IgD-negative memory B cell (primary cell): ENCODE measurements at regions not wholly inside any gene's neighbourhood (a gene's known extent, or its start where the extent isn't known, plus 50 kb on each side); places are given as distances from the start of the nearest gene placed in this dataset.
"Not testable (repeated sequence)": the region's sequence is repeated elsewhere in the genome, so short reads cannot be mapped to it uniquely, and the experiment has no call there.

Source experiments
- H3K27ac Mint-ChIP-seq, 3 donors: one replicate each; pipeline ENCODE4 v1.8.0; 2020 to 2022; ENCODE audit warnings: mild to moderate bottlenecking in 3 of 3, mixed read lengths in 3 of 3, moderate library complexity in 1 of 3
- H3K27me3 Mint-ChIP-seq: one replicate; pipeline ENCODE4 v1.8.0; 2021; ENCODE audit warnings: mixed read lengths
- H3K36me3 Mint-ChIP-seq: one replicate; pipeline ENCODE4 v1.8.0; 2020; ENCODE audit warnings: mild to moderate bottlenecking, mixed read lengths
- H3K4me1 Mint-ChIP-seq, 3 donors: one replicate each; pipeline ENCODE4 v1.8.0; 2020 to 2022; ENCODE audit warnings: mixed read lengths in 3 of 3, mild to moderate bottlenecking in 1 of 3
- H3K4me3 Mint-ChIP-seq, 4 donors: one replicate each; pipeline ENCODE4 v1.8.0; 2020 to 2022; ENCODE audit warnings: mild to moderate bottlenecking in 4 of 4, mixed read lengths in 4 of 4, moderate library complexity in 3 of 4
- H3K9me3 Mint-ChIP-seq, 3 donors: one replicate each; pipeline ENCODE4 v1.8.0; 2020 to 2021; ENCODE audit warnings: mixed read lengths in 3 of 3, mild to moderate bottlenecking in 1 of 3

- Mint-ChIP-seq H3K4me3 (no peak overlapping the region), H3K36me3 (peaks cover 1% of the 10 kb centered on the region), H3K4me1 (no peaks in the 10 kb centered on the region), H3K9me3 (no peaks in the 10 kb centered on the region), H3K27me3 (no peaks in the 10 kb centered on the region), H3K27ac (no peak overlapping the region)
These were observed 462.2 kb downstream of the EPM2A start for GRCh38 chr6:145273136-145273535.

DNA sequence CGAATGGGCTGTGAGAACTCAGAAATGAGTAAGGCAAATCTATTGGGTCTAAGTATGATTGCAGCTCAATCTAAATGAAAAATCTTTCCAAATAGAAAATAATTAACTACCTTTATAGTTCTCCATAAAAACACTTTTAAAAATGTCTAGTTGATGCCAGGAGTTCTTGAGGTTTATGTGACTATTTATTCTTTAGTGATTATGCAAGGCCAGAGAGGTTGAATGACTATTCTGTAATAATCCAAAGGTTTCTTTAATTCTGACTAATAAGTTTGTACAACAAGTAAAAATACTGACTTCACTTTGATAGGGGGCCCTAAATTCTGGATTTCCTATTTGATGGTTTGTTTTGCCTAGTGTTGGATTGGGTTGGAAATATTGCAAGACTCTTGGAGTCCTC, 461.2 kb downstream of the EPM2A start:
- H3K4me1 Mint-ChIP-seq, result no peaks in the 10 kb centered on the region
- H3K4me3 Mint-ChIP-seq, result no peak overlapping the region
- peaks cover 1% of the 10 kb centered on the region for H3K36me3 Mint-ChIP-seq
- peaks cover 0 to 1% (median 0%) of the 10 kb centered on the region in 3 donors for H3K9me3 Mint-ChIP-seq
- no peaks in the 10 kb centered on the region for H3K27me3 Mint-ChIP-seq
- H3K27ac Mint-ChIP-seq, result no peak overlapping the region

DNA sequence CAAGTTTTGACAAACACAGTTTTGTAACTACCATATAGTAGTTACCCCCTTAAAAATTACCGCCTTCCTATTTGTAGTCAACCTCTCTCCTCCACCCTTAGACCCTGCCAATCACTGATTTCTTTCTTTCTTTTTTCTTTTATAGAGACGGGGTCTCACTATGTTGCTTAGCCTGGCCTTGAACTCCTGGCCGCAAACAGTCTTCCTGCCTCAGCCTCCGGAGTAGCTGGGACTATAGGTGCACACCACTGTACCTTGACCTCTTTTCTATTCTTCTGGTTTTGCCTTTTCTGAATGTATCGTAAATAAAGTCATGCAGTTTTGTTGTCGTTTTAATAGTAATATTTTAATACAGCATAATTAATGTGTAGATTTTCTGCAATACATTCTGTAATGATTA, 460.3 kb downstream of the EPM2A start:
- peaks cover 1% of the 10 kb centered on the region for H3K36me3 Mint-ChIP-seq
- peaks cover 0 to 1% (median 0%) of the 10 kb centered on the region in 3 donors for H3K9me3 Mint-ChIP-seq
- no peak overlapping the region for H3K4me3 Mint-ChIP-seq
- no peak overlapping the region for H3K27ac Mint-ChIP-seq
- no peaks in the 10 kb centered on the region for H3K27me3 Mint-ChIP-seq
- no peaks in the 10 kb centered on the region for H3K4me1 Mint-ChIP-seq

- Mint-ChIP-seq H3K36me3 (peaks cover 3% of the 10 kb centered on the region), H3K4me3 (no peak overlapping the region), H3K9me3 (peaks cover 0 to 1% (median 0%) of the 10 kb centered on the region in 3 donors), H3K4me1 (no peaks in the 10 kb centered on the region), H3K27me3 (no peaks in the 10 kb centered on the region), H3K27ac (no peak overlapping the region)
These were observed 459.5 kb downstream of the EPM2A start for GRCh38 chr6:145275787-145276186.

- H3K9me3 Mint-ChIP-seq, result peaks cover 0 to 1% (median 0%) of the 10 kb centered on the region in 3 donors
- H3K27me3 Mint-ChIP-seq, result no peaks in the 10 kb centered on the region
- H3K4me3 Mint-ChIP-seq, result no peak overlapping the region
- H3K4me1 Mint-ChIP-seq, result no peaks in the 10 kb centered on the region
- no peak overlapping the region for H3K27ac Mint-ChIP-seq
- peaks cover 3% of the 10 kb centered on the region for H3K36me3 Mint-ChIP-seq
These were observed 458.6 kb downstream of the EPM2A start for GRCh38 chr6:145276756-145277155.

DNA sequence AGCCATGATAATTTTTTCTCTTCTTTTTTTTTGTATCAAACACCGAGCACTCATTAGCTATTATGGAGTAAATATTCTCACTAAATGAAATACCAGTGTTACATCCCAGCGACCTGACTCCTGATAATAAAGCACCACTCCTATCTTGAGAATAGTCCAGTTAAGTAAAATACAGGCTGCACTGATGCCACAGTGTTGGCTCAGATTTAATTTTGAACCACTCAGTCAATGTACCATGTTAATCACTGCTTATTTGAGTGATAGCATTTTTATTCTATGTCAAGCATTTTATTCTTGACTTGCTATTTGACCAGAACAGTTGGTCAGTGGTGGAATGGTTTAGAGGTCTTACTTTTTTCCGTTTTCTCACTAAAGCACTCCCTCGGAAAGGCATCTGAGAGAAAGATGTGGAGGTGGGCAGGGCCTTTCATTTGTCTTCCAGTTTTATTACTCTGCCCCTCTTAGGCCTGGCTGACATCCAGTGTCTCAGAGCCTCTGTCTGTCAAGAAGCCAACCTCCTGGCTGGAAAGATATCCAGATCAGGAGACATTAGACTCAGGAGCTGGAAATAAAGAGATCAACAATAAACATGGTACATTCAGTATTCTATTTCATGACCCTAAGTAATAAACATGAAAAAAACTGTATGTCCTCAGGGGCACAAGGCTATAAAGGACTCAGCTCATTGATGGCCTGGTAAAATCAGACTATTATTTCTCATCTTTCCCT, 457.8 kb downstream of the EPM2A start:
- no peaks in the 10 kb centered on the region for H3K27me3 Mint-ChIP-seq
- H3K36me3 Mint-ChIP-seq, result peaks cover 3% of the 10 kb centered on the region
- H3K27ac Mint-ChIP-seq, result no peak overlapping the region
- H3K4me3 Mint-ChIP-seq, result no peak overlapping the region
- no peaks in the 10 kb centered on the region for H3K4me1 Mint-ChIP-seq
- peaks cover 0 to 1% (median 0%) of the 10 kb centered on the region in 3 donors for H3K9me3 Mint-ChIP-seq

GRCh38 chr6:145278163-145278807, 457.0 kb downstream of the EPM2A start:
- no peak overlapping the region for H3K27ac Mint-ChIP-seq
- no peaks in the 10 kb centered on the region for H3K27me3 Mint-ChIP-seq
- peaks cover 0 to 1% (median 0%) of the 10 kb centered on the region in 3 donors for H3K9me3 Mint-ChIP-seq
- no peaks in the 10 kb centered on the region for H3K4me1 Mint-ChIP-seq
- H3K36me3 Mint-ChIP-seq, result peaks cover 3% of the 10 kb centered on the region
- no peak overlapping the region for H3K4me3 Mint-ChIP-seq

DNA sequence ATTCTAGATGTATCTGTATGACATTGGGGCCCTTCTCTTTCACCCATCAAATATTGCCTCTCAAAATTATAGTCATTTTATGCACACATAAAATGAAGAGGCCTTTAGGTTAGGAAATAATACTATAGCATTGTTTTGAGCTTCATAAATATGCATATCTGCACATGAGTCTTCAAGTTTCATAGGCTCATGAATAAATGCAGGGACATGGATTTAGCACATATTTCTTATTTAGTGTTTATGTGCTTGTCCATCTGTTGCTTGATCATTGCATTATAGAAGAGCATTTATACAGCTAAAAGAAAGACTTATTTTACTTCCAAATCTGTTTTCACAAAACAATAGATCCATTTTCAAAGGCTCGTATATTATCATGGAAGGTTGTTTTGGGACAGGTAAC, 455.8 kb downstream of the EPM2A start:
- no peak overlapping the region for H3K4me3 Mint-ChIP-seq
- H3K27ac Mint-ChIP-seq, result no peak overlapping the region
- no peaks in the 10 kb centered on the region for H3K27me3 Mint-ChIP-seq
- peaks cover 1% of the 10 kb centered on the region for H3K36me3 Mint-ChIP-seq
- H3K9me3 Mint-ChIP-seq, result peaks cover 0 to 4% (median 4%) of the 10 kb centered on the region in 3 donors
- no peaks in the 10 kb centered on the region for H3K4me1 Mint-ChIP-seq

- Mint-ChIP-seq H3K4me1 (no peaks in the 10 kb centered on the region), H3K27me3 (no peaks in the 10 kb centered on the region), H3K36me3 (peaks cover 1% of the 10 kb centered on the region), H3K27ac (no peak overlapping the region), H3K4me3 (no peak overlapping the region), H3K9me3 (peaks cover 0 to 4% (median 4%) of the 10 kb centered on the region in 3 donors)
These were observed 455.3 kb downstream of the EPM2A start for GRCh38 chr6:145279993-145280392.

DNA sequence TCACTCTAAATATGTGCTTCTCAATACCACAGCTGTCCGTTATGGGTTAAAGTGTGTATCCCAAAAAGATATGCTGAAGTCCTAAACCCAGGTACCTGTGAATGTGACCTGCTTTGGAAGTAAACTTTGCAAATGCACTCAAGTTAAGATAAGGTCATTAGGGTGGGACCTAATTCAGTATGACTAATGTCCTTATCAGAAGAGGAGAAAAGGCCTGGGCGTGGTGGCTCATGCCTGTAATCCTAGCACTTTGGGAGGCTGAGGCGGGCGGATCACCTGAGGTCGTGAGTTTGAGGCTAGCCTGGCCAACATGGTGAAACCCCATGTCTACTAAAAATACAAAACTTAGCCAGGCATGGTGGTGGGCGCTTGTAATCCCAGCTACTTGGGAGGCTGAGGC, 452.1 kb downstream of the EPM2A start:
- H3K27ac Mint-ChIP-seq, H3K9me3 Mint-ChIP-seq, H3K4me1 Mint-ChIP-seq, H3K36me3 Mint-ChIP-seq, H3K27me3 Mint-ChIP-seq, H3K4me3 Mint-ChIP-seq: not testable (repeated sequence)

DNA sequence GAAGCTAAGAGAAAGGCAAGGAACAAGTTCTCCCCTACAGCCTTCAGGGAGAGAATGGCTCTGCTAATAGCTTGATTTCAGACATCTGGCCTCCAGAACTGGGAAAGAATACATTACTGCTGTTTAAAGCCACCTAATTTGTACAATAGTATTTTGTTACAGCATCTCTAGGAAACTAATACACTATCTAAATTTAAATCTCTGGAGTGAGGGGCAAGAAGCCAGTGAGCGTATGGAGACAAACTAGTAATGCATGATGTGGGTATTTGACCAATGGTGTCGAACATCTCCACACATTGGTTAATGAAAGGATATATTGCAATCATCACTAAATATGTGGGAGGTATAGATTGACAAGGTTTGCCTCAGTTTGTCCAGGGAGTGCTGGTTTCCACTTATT, 451.5 kb downstream of the EPM2A start:
- no peak overlapping the region for H3K4me3 Mint-ChIP-seq

DNA sequence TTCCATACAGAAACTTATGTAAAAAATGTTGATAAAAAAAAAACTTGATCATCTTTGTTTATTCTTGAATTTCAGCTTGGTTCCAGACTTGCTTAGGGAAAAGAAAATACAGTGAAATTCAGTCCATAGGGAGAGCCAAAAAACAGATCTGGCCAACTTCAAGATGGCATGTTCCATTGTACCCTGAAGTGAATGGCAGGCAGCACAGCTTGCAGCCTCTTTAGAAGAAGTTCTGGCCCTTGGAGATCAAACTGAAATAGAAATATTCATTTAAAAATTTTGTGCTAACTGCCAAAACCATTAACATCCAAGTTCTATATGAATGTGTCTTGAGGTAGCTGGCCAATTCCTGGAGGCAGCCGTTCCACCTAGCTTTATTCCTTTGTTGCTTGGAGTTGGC, 448.4 kb downstream of the EPM2A start:
- H3K4me3 Mint-ChIP-seq, result no peak overlapping the region
- H3K27me3 Mint-ChIP-seq, result no peaks in the 10 kb centered on the region
- H3K9me3 Mint-ChIP-seq, result peaks cover 0 to 4% (median 2%) of the 10 kb centered on the region in 3 donors
- no peak overlapping the region for H3K27ac Mint-ChIP-seq
- no peaks in the 10 kb centered on the region for H3K4me1 Mint-ChIP-seq
- peaks cover 2% of the 10 kb centered on the region for H3K36me3 Mint-ChIP-seq

More for the DNA sequence above, 451.5 kb downstream of the EPM2A start:
- Mint-ChIP-seq H3K9me3 (peaks cover 0 to 4% (median 2%) of the 10 kb centered on the region in 3 donors), H3K4me1 (no peaks in the 10 kb centered on the region), H3K36me3 (peaks cover 1% of the 10 kb centered on the region), H3K27ac (no peak overlapping the region), H3K27me3 (no peaks in the 10 kb centered on the region)

GRCh38 chr6:145289573-145289972, 445.7 kb downstream of the EPM2A start:
- no peak overlapping the region for H3K4me3 Mint-ChIP-seq
- no peaks in the 10 kb centered on the region for H3K27me3 Mint-ChIP-seq
- no peaks in the 10 kb centered on the region for H3K9me3 Mint-ChIP-seq
- no peak overlapping the region for H3K27ac Mint-ChIP-seq
- no peaks in the 10 kb centered on the region for H3K4me1 Mint-ChIP-seq
- H3K36me3 Mint-ChIP-seq, result peaks cover 2% of the 10 kb centered on the region

- H3K4me1 Mint-ChIP-seq, result no peaks in the 10 kb centered on the region
- no peaks in the 10 kb centered on the region for H3K27me3 Mint-ChIP-seq
- no peak overlapping the region for H3K4me3 Mint-ChIP-seq
- no peaks in the 10 kb centered on the region for H3K9me3 Mint-ChIP-seq
- H3K36me3 Mint-ChIP-seq, result peaks cover 2% of the 10 kb centered on the region
- H3K27ac Mint-ChIP-seq, result no peak overlapping the region
These were observed 445.2 kb downstream of the EPM2A start for GRCh38 chr6:145290122-145290521.

- Mint-ChIP-seq H3K9me3 (no peaks in the 10 kb centered on the region), H3K4me3 (no peak overlapping the region), H3K27me3 (no peaks in the 10 kb centered on the region), H3K36me3 (peaks cover 2% of the 10 kb centered on the region), H3K4me1 (no peaks in the 10 kb centered on the region), H3K27ac (no peak overlapping the region)
These were observed 443.3 kb downstream of the EPM2A start for GRCh38 chr6:145292066-145292465.

- H3K9me3 Mint-ChIP-seq, result peaks cover 0 to 4% (median 0%) of the 10 kb centered on the region in 3 donors
- H3K27me3 Mint-ChIP-seq, result no peaks in the 10 kb centered on the region
- no peak overlapping the region for H3K27ac Mint-ChIP-seq
- H3K4me1 Mint-ChIP-seq, result no peaks in the 10 kb centered on the region
- no peaks in the 10 kb centered on the region for H3K36me3 Mint-ChIP-seq
- no peak overlapping the region for H3K4me3 Mint-ChIP-seq
These were observed 440.4 kb downstream of the EPM2A start for GRCh38 chr6:145294942-145295341.
